K562 (cell line): ENCODE measurements at regions not wholly inside any gene's neighbourhood (a gene's known extent, or its start where the extent isn't known, plus 50 kb on each side); places are given as distances from the start of the nearest gene placed in this dataset.
A peak's percentile ranks its signal among the peaks of the same experiment; 100 is the strongest.

Experiments used
- ATAC-seq: fragments of 200-7000 bp; cut with Tn5 transposase; 3 replicates; pipeline ENCODE4 v1.9.1; 2020; ENCODE audit warnings: moderate library complexity
- BruUV-seq: library from RNA; stranded (reverse); fragments of 400-500 nt; replicated peaks from 2 replicates; lab custom pipeline; 2021; lab: Mats Ljungman, UMichigan
- CTCF ChIA-PET: fragments of 300-600 bp; formaldehyde crosslinking; extraction: SDS; loops from one replicate; lab custom pipeline; 2021; ENCODE audit warnings: low intra/inter-chr PET ratio; lab: Yijun Ruan, JAX
- POLR2A ChIA-PET: fragments of 300-600, 350-650 bp; sonication (Branson Sonifier 250); formaldehyde crosslinking; extraction: SDS; loops from one replicate; lab custom pipeline; 2021; ENCODE audit warnings: antibody characterized with exemption, inconsistent platforms; lab: Yijun Ruan, JAX
- DNase-seq, 4 experiments: peaks; one replicate each; pipeline versions ENCODE4 v3.0.0 to v3.0.0-alpha.2; 2011 to 2018; ENCODE audit warnings: low spot score in 3 of 4, mixed read lengths in 3 of 4; ENCODE audit errors: extremely low read depth in 1 of 4
- FAIRE-seq: peaks from 2 replicates; lab custom pipeline; 2011; peaks lifted over from hg19 to GRCh38; lab: Jason Lieb, UNC
- H2AFZ ChIP-seq: 2 replicates; pipeline ENCODE4 v1.6.0; 2011; ENCODE audit warnings: low read depth, low read length, control low read depth, inconsistent platforms
- H3K27ac ChIP-seq: fragments of 200-600 bp; 3 replicates; pipeline ENCODE4 v1.8.0; 2011; ENCODE audit warnings: low read depth, mild to moderate bottlenecking, control low read depth, inconsistent platforms, low read length, moderate library complexity, mixed read lengths; ENCODE audit errors: extremely low read depth
- H3K27me3 ChIP-seq, 2 experiments: fragments of 300-600 bp in 1 of 2; 2 replicates in 1 of 2; 3 replicates in 1 of 2; pipeline versions ENCODE4 v1.6.0 to v1.8.0; 2011; ENCODE audit warnings: inconsistent platforms in 2 of 2, low read length in 2 of 2, mild to moderate bottlenecking in 1 of 2, mixed read lengths in 1 of 2, moderate library complexity in 1 of 2; ENCODE audit not compliant: control insufficient read depth in 2 of 2, insufficient read depth in 2 of 2
- H3K36me3 ChIP-seq: fragments of 300-600 bp; 3 replicates; pipeline ENCODE4 v1.8.0; 2011; ENCODE audit warnings: mild to moderate bottlenecking, low read length, inconsistent platforms; ENCODE audit not compliant: control insufficient read depth, insufficient read depth
- H3K4me1 ChIP-seq, 2 experiments: fragments of 200-600 bp in 1 of 2; replicated peaks in 1 of 2; 2 replicates in 1 of 2; 3 replicates in 1 of 2; pipeline versions ENCODE4 v1.5.1 to v1.8.0; 2011; ENCODE audit warnings: inconsistent platforms in 2 of 2, low read length in 2 of 2, mild to moderate bottlenecking in 1 of 2, mixed read lengths in 1 of 2, moderate library complexity in 1 of 2; ENCODE audit not compliant: control insufficient read depth in 2 of 2, insufficient read depth in 2 of 2
- H3K4me2 ChIP-seq: 2 replicates; pipeline ENCODE4 v1.6.1; 2011; ENCODE audit warnings: low read length, control low read depth, inconsistent platforms, mixed read lengths; ENCODE audit not compliant: insufficient read depth
- H3K4me3 ChIP-seq: fragments of 200-600 bp; sonication (generic), shearing (Covaris generic); 2 replicates; pipeline ENCODE4 v1.5.1; 2016; ENCODE audit warnings: control low read depth, inconsistent platforms
- H3K79me2 ChIP-seq: fragments of 200-600 bp; 3 replicates; pipeline ENCODE4 v1.8.0; 2011; ENCODE audit warnings: low read length, inconsistent platforms; ENCODE audit not compliant: control insufficient read depth, insufficient read depth
- H3K9ac ChIP-seq, 2 experiments: 2 replicates each; pipeline versions ENCODE4 v1.6.0 to v1.6.1; 2011; ENCODE audit warnings: low read depth in 2 of 2, low read length in 2 of 2, control low read depth in 1 of 2, inconsistent platforms in 1 of 2, mild to moderate bottlenecking in 1 of 2, mixed read lengths in 1 of 2; ENCODE audit not compliant: insufficient read depth in 1 of 2
- H3K9me1 ChIP-seq: one replicate; pipeline ENCODE4 v1.6.0; 2011; ENCODE audit warnings: inconsistent platforms, mild to moderate bottlenecking, low read length, moderate library complexity; ENCODE audit not compliant: control insufficient read depth, insufficient read depth
- H3K9me3 ChIP-seq: replicated peaks from 2 replicates; pipeline ENCODE4 v1.5.1; 2011; ENCODE audit warnings: low read depth, low read length, inconsistent platforms; ENCODE audit not compliant: control insufficient read depth, insufficient read depth
- H4K20me1 ChIP-seq: replicated peaks from 2 replicates; pipeline ENCODE4 v1.6.1; 2011; ENCODE audit warnings: low read length, inconsistent platforms, mixed read lengths; ENCODE audit not compliant: control insufficient read depth, insufficient read depth
- C11orf30 ChIP-seq: fragments of 450-650 bp; IDR thresholded peaks from 2 replicates; pipeline ENCODE4 v1.6.1; 2016; ENCODE audit warnings: low read depth, mild to moderate bottlenecking
- CEBPB ChIP-seq: fragments of 450-650 bp; IDR thresholded peaks from 2 replicates; pipeline ENCODE4 v1.6.1; 2016; ENCODE audit warnings: missing genetic modification characterization, missing compliant biosample characterization
- ILK ChIP-seq: fragments of 450-650 bp; IDR thresholded peaks from 2 replicates; pipeline ENCODE4 v1.6.1; 2016; ENCODE audit warnings: missing genetic modification characterization, low read depth, mild to moderate bottlenecking, missing compliant biosample characterization, moderate library complexity, borderline replicate concordance
- MAFF ChIP-seq: IDR thresholded peaks from 2 replicates; pipeline ENCODE4 v1.6.1; 2012; ENCODE audit warnings: low read length, improper control_type of control experiment
- MAFG ChIP-seq: fragments of 450-650 bp; conservative IDR thresholded peaks from 2 replicates; pipeline ENCODE4 v1.6.1; 2016; ENCODE audit warnings: missing genetic modification characterization, missing compliant biosample characterization
- MAFK ChIP-seq: IDR thresholded peaks from 2 replicates; pipeline ENCODE4 v1.6.1; 2011; ENCODE audit warnings: low read length, improper control_type of control experiment
- NFE2L1 ChIP-seq: fragments of 450-650 bp; IDR thresholded peaks from 2 replicates; pipeline ENCODE4 v1.6.1; 2016; ENCODE audit warnings: missing genetic modification characterization, low read depth, mild to moderate bottlenecking, missing compliant biosample characterization, moderate library complexity, borderline replicate concordance
- U2AF1 ChIP-seq: fragments of 200-400 bp; formaldehyde crosslinking; optimal IDR thresholded peaks from 2 replicates; pipeline ENCODE3; 2017; ENCODE audit warnings: mild to moderate bottlenecking, low read depth, low read length, moderate library complexity
- ZKSCAN1 ChIP-seq: fragments of 150-350 bp; IDR thresholded peaks from 2 replicates; pipeline ENCODE4 v1.6.1; 2016; ENCODE audit warnings: low read depth, low read length
- ZNF316 ChIP-seq: fragments of 450-650 bp; IDR thresholded peaks from 2 replicates; pipeline ENCODE4 v1.6.1; 2016
- WGBS: fragments of 100-300 bp; shearing (Covaris generic); methylation state at CpG from one replicate; pipeline ENCODE4 v1.1.6; 2016; ENCODE audit warnings: low coverage, mixed read lengths; ENCODE audit not compliant: insufficient coverage; ENCODE audit errors: missing lambda C conversion rate; 5-methylcytosine and 5-hydroxymethylcytosine counted together
- in situ Hi-C: fragments of 300-500 bp; cut with MboI; formaldehyde crosslinking; loops from 4 replicates; pipeline ENCODE4 v1.15.0; 2018; ENCODE audit warnings: inconsistent platforms, mixed read lengths
- intact Hi-C: fragments of 100-400 bp; cut with micrococcal nuclease; formaldehyde crosslinking; loops from 2 replicates; pipeline ENCODE4 v1.14.2; 2022
- TF ChIP-seq, protein P1 (sequence below): sonication (generic); formaldehyde crosslinking; IDR thresholded peaks from 2 replicates; pipeline ENCODE4 v1.4.0; 2020; ENCODE audit warnings: mild to moderate bottlenecking, missing genetic modification reagents

- TF ChIP-seq, protein P1, sequence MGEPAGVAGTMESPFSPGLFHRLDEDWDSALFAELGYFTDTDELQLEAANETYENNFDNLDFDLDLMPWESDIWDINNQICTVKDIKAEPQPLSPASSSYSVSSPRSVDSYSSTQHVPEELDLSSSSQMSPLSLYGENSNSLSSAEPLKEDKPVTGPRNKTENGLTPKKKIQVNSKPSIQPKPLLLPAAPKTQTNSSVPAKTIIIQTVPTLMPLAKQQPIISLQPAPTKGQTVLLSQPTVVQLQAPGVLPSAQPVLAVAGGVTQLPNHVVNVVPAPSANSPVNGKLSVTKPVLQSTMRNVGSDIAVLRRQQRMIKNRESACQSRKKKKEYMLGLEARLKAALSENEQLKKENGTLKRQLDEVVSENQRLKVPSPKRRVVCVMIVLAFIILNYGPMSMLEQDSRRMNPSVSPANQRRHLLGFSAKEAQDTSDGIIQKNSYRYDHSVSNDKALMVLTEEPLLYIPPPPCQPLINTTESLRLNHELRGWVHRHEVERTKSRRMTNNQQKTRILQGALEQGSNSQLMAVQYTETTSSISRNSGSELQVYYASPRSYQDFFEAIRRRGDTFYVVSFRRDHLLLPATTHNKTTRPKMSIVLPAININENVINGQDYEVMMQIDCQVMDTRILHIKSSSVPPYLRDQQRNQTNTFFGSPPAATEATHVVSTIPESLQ (CRISPR knock-in tag): no peak
- no peak for TF ChIP-seq ZKSCAN1
- no peak for TF ChIP-seq ILK
These were observed 72.8 kb upstream of the KCNJ15 start (continued) for GRCh38 chr21:38183961-38184360.

- no peaks in the 10 kb centered on the region for H4K20me1 ChIP-seq
- CTCF ChIA-PET: no interaction called here
- no TSS peak for BruUV-seq
These were observed 70.0 kb upstream of the KCNJ15 start for GRCh38 chr21:38186661-38187270.

More at GRCh38 chr21:38186661-38187270, 70.0 kb upstream of the KCNJ15 start:
- DNase-seq (no peak), ATAC-seq (no peak), FAIRE-seq (no peak)
- 0% methylated on average over 1 of the region's 1 CpG for WGBS
- Histone ChIP-seq H3K36me3 (no peaks in the 10 kb centered on the region), H3K27me3 (0 out of 5 replicates have a peak, but pooled peaks cover 0 to 4% of the 10 kb centered on the region in 2 experiments), H3K9me1 (no peaks in the 10 kb centered on the region), H3K9ac (no peak overlapping the region), H3K27ac (no peak overlapping the region), H3K9me3 (no peaks in the 10 kb centered on the region), H3K4me2 (no peak overlapping the region), H2AFZ (no peak overlapping the region), H3K4me1 (no peaks in the 10 kb centered on the region), H3K79me2 (no peaks in the 10 kb centered on the region), H3K4me3 (no peak overlapping the region)
- intact Hi-C loops: no loop called here
- in situ Hi-C loops: no loop called here
- POLR2A ChIA-PET: interaction anchor here (0.7 to 1.1 kb wide), 2 partner anchors 20 to 58 kb away, joined by 3 read pairs; no protein-coding TSS in a partner anchor
- TF ChIP-seq C11orf30 (peak; percentile 81), CEBPB (tag) (0 out of 2 replicates have a peak, but pooled peaks have one; percentile 22), NFE2L1 (tag) (no peak), MAFG (tag) (peak; percentile 73), U2AF1 (no peak), MAFF (peak; percentile 89), ZNF316 (peak; percentile 92), MAFK (peak; percentile 88)
